ENCODE measurements at regions not wholly inside any gene's neighbourhood (a gene's known extent, or its start where the extent isn't known, plus 50 kb on each side); places are given as distances from the start of the nearest gene placed in this dataset.

- TF ChIP-seq CTCF (IDR thresholded peaks at IDR 0.05; ENCODE audit: borderline replicate concordance, extremely low read depth, low read length, poor library complexity, severe bottlenecking) (no peak), EZH2 (IDR thresholded peaks at IDR 0.05; ENCODE audit: borderline replicate concordance, low read depth, low read length, severe bottlenecking) (no peak)
These were observed 79.7 kb upstream of the ZNF32 start for GRCh38 chr10:43728425-43728824.
